Hematopoietic multipotent progenitor cell treated with erythropoietin and hydrocortisone succinate and interleukin-3 and kit ligand, for 8 days (in vitro differentiated cells): ENCODE measurements at regions not wholly inside any gene's neighbourhood (a gene's known extent, or its start where the extent isn't known, plus 50 kb on each side); places are given as distances from the start of the nearest gene placed in this dataset.

Source experiments
- DNase-seq: peaks from one replicate; pipeline ENCODE4 v3.0.0-alpha.2; 2015

DNA sequence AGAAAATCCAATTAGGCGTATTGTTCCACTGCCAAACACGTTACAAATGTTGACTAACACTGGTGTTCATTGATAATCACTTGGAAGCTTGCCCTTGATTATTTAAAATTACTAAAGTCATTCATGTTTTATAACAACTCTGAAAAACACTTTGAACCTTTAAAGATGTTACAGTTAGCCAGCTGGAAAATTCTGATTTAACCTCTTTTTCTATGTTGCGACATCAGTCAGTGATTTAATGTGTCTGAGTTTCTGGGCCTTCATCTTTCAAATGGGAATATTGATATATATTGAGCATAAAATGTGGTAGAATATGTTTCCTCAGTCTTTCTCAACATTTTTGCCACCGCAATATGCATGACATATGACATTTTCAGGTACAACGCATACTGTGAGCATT lies 274.1 kb upstream of the TENM3 start:
- DNase-seq = no peak

DNA sequence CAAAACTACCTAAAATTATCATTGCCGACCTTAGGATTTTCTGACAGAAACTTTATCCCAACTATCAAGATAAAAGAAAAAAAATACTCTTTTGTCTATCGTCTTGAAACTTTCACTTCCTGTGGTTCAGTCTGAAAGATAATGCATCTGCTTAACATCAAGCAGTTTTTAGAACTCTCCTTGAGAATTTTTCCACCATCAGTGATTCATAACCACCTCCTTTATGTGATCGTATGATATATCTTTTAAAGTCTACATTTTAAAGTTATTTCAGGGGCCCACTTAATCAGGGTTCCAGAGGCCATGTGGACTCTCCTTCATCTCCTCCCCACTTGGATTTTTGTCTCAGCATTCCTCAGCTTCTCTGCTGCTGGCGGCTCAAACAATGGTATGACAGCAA lies 272.8 kb upstream of the TENM3 start:
- no peak for DNase-seq

DNA sequence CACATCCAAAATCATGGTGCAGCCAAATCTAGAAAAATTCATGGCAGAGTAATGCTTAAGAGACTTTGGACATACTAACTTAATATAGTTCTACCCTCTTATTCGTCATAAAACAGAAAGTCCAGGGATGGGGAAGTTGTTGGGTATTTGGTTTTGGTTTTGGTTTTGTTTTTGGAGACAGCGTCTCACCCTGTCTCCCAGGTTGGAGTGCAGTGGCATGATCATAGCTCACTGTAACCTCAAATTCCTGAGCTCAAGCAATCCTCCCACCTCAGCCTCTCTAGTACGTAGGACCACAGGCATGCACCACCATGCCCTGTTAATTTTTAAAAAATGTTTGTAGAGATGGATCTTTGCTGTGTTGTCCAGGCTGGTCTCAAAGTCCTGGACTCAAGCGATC lies 271.8 kb upstream of the TENM3 start:
- no peak for DNase-seq

DNA sequence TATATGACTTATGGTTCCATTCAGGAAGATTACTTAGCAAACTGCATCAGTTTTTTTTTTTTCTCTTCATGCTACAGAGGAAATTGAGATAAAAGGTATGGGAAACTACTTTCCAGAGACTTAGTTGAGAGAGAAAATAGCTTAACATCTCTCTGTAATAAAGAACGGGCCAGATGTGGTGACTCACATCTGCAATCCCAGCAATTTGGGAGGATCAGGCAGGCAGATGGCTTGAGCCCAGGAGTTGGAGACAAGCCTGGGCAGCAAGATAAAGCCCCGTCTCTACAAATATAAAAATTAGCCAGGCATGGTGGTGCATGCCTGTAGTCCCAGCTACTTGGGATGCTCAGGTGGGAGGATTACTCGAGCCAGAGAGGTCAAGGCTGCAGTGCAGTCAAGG lies 271.2 kb upstream of the TENM3 start:
- no peak for DNase-seq

DNA sequence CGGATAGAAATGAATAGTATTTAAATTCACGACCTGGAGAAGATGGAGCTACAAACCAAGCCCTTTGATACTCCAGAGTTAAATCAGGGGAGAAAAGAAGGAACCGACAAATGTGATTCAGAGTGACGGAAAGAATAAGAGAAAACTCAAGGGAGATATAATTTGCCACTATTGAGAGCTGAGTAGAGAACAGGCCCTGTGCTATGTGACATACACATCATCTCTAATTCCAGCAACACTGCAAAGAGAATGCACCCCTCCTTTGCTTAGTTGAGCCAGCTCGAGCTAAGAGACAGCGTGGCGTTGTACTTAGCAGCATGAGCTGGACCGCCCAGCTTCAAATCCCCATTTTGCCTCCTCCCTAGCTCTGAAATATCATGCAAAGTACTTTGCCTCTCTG lies 266.4 kb upstream of the TENM3 start:
- DNase-seq = no peak

DNA sequence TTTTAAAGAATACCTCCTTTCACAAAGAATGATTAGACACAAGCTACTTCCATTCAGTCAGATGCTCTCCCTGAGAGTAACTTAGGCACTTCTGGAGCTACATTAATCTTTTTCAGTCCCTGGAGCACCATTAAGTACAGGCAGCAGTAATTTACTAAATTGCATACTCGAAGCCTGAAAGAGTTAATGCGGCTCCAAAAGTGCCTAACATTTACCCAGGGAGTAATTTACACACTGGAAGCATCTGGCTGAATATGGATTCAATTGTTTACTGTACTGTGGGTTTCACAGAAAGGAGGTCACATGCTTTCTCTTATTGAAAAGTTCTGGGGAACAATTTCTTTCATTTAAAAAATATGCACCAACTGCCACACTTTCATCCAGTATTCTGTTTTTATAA lies 260.8 kb upstream of the TENM3 start:
- no peak for DNase-seq

DNA sequence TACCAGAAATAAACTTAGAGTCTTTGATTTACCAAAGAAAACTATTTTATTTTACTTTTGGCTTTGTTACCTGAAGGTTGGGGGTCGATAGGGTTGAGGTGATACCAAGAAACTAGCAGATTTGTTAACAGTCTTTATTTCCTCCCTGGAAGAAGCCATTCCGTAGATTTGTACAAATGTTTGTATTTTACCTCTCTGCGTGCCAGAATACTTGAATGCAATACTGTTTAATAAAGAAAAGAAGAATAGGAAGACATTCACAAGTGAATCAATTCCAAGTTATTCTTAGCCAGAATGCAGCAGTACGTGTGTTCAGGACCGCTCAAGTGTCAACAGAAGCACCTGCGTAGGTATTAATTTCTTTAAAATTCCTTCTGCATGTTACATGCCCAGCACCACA lies 260.3 kb upstream of the TENM3 start:
- no peak for DNase-seq

DNA sequence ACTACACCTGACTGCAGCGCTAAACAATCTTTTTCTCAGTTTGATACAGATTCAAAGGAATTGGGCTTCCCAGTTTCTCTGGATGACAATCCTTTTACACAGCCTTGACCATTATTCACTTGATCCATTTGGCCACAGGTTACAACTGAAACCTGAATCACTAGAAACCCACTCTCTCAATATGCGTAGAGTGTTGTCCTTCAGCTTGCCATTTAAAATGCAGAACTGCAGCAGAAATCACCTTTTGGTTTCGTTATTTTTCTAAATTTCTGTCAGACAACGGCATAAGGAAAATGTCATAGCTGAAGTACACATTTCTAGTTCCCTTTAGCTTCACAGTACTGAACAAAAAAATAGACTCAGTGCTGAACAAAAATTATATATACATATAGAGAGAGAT lies 255.8 kb upstream of the TENM3 start:
- DNase-seq = no peak

DNA sequence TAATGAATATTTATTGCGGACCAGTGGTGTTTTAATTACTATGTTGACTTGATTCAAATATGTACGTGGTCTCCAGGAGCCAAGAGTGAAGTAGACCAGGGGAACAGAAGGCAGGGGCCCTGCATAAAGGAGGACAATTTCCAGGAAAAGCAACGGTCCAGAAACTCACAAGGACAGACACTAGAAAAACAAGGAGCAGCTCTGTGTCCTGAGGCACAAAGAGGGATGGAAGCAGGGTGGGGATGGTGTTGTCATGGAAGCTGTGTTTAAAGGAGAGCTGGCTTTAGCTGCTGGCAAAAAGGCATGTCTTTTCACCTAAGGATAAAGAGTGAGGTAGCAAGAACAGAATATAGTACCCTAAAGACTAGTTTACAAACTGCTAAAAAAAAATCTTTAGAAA lies 254.1 kb upstream of the TENM3 start:
- no peak for DNase-seq

DNA sequence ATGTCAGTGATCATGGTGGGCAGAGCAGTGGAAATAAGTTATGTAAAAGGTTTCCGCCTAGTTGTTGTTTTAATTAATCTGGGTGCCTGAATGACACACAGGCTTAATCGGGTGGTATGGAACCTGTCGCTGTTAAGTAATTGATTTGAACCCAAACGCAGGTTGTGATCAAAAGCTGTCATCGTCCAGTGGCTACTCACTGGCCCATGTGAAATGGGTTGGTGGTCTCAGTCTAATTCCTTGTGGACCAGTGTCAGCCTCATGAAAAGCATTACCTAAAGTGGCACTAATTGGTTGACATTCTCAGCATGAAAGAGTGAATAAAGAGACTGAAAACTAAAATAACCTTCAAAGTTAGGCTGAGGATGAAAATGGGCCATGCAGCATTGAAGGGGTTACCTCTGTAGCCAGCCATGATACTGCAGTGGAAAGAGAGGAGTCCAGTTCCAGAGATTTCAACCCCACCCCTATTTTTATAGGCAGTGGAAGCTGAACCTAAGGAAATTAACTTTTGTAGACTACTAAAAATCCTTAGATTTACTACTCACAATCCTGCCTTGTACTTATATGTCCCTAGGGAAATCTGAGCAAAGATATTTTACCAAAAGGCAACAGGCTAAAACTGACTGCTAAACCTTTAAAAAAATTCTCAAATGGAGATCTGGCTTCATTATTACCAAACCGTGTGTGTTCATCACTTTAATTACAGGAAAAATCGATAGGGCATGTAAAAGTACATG lies 251.7 kb upstream of the TENM3 start:
- DNase-seq = no peak

DNA sequence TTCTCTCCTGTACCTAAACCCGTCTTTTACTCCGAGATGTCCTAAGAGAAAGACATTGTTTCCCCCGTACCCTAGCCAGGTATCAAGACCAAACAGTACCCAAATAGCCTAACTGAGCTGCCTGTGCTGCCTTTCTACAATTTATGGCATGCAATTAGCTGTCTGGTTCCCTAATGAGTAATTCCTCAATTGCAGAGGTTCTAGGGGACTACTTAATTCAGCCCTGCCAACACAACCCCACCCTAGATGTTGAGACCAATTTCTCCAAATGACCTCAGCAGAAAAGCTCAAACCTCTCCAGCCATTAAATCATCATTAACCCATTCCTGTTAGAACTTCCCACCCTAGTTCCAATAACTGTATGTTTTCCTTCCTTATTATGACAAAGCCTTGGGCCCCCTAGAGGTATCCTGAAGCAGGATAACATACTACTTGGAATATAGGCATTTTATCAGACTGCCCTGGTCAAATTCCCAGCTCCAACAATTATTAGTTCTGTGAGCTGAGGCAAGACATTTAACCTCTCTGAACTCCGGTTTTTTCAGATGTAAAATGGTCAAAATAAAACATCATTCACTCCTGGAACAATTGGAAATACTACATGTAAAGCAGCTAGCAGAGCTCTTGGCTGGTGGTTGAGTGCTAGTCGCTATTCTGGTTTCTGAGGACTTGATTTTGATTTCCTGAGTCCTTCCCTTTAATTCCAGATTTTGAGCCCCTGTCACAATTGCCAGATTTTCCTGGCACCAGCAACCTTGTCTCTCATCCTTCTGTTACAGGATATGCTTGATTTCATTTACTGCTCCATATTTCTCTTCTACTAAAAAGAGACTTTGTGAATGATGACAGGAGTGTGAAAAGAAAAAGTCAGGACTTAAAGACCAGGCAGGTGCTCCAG lies 244.6 kb upstream of the TENM3 start:
- DNase-seq = no peak

DNA sequence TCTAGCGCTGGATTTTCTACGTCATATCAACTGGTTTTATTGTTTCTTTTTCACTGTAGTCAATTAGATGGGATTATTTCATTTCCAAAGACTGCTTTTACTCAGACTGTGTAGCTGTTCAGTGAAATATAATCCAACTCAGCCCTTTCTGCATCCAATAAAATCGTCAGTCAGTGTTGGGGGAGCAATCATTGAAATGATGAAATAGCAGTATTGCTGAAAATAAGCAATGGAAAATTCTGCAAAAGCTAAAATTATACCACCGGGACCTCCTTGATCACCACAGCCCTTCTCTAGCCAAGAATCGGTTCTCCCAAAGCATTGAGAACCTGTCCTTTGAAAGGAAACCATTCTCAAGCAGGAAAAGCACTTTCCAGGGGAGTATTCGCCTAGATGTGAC lies 243.1 kb upstream of the TENM3 start:
- no peak for DNase-seq

DNA sequence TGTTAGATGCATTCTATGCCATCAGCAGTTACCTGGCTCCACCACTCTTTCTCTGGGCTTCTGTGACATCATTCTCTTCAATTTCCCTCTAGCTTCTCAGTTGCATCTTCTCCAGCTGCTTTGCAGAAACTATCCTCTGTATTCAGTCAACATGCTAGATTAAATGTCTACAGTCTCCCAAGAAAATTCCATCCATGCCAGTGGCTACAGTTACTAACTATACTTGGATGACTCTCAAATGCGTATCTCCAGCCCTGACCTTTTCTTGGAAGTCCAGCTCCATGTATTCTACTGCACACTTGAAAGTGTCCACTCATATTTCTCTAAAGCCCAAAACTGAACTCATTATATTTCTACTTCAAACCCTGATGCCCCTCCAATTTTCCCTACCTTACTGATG lies 232.3 kb upstream of the TENM3 start:
- DNase-seq = no peak

DNA sequence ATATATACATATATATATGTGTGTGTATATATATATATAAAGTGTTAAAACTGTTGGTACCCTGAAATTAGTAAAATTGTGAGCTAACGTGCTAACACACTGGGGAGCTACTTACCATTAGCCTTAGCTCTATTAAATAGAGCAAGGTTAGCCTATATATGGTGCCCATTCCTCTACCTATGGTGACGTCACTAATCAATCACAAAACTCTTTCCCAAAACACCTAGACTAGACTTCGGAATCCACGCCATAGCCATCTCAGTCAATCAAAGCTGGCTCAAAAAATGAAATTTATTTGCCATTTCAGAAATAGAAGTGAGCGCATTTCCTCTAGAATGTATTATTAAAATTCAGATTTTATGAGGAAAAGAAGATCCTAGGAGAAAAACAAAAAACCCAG lies 229.0 kb upstream of the TENM3 start:
- DNase-seq = no peak

DNA sequence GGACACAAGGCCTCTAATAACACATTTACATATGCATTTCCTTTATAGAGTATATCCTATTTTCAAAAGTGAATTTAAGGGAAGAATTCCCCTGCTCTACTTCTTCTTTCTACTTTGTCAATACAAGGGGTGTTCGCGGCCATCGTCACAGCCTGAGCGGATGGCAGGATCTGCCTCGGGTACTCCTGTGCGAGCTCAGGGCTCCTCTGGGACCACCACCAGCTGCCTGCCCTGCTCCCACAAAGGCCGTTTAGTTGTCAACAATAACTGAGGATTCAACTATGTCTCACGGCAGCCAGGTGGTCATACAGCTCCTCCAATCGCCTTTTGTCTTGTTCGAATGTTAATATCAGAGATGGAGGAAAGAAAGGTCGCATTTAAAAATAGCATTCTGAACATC lies 228.2 kb upstream of the TENM3 start:
- DNase-seq = no peak

DNA sequence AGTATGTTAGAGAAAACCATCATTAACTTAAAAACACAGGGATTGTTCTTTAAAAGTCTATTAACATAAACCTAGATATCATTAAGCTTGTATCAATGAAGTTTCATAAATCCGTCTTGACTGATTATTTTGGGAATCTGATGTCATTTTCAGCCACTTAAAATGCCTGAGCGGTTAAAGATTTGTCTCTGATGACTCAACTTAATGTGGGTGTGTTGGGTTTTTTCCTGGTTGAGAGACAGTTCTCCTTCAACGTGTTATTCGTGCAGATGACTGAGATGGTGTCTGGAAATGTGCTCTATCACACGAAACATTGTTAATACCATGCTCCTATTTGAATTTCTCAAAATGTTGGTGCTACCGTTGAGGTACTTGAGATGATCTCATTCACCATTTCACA lies 227.3 kb upstream of the TENM3 start:
- DNase-seq = no peak

DNA sequence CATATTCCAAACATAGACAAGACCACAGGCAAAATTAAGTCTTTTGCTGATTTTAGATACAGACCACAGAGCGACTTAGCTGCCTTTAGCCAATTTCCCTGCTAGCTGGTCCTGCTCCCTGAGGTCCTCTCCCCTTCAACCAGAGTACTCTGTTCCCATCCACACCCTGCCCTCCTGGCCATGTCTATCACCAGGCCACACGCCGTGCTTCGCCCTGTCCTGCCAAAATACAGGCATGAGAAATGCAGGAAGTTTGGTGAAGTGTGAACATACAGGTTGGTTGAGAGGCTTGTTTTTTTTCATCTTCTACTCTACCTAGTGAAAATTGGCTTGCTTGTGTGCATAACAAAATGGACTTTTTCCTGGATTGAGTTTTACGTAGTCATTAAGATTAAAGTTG lies 226.2 kb upstream of the TENM3 start:
- no peak for DNase-seq

DNA sequence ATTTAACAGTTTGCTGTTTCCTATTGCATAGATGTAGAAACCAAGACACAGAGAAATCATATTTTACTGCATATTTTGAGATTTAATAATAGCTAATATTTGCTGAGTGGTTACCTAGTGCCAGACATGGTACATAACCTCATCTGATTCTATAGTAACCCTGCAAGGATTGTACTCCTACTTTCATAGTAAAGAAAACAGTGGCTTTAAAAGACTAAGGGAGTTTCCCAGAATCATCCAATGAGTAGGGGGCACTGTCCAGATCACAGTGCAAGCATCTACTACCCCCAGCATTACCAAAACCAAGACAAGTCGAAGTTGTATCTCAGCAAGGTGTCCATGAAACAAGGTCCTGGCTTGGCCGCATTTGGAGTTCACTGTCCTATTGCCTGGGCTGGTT lies 224.5 kb upstream of the TENM3 start:
- DNase-seq = no peak

DNA sequence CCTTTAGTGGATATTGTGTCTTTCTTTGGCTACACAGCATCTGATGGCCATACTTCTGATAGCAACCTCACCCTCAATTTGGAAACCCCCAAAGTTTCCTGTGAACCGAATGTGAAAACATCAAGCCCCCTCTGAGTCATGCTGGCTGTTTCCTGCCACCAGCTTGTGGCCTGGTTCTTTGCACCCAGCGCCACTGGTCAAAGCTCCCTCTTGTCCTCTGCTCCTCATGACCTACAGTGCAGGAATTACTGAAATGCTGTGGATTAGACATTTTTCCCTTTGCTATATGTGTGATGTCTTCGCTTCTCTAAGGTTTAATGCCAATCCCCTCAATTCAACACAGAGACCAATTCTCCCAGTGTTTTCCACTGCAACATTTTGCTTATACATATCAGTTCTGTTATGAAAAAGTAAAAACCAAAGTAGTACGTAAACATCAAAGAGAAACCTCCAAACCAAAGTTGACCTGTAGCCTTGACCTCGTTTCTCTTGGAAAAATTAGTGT lies 224.0 kb upstream of the TENM3 start:
- no peak for DNase-seq

DNA sequence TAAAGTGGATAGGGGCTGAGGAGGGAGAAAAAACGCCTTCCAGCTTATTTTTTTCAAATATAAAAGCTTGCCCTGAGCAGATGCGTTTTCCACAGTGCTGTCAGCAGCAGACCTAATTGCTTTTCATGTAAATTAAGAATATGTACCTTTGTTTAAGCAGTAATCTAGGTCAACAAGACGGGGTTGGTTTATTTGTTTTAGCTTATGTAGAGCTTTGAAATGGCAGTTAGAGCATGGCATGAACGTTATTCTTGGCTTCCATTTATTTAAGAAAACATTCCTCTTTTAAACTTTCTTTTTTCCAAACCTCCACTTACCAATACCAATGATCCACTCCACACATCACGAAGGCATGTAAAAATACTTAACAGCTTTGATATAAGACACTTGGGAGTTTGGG lies 220.3 kb upstream of the TENM3 start:
- DNase-seq = no peak

DNA sequence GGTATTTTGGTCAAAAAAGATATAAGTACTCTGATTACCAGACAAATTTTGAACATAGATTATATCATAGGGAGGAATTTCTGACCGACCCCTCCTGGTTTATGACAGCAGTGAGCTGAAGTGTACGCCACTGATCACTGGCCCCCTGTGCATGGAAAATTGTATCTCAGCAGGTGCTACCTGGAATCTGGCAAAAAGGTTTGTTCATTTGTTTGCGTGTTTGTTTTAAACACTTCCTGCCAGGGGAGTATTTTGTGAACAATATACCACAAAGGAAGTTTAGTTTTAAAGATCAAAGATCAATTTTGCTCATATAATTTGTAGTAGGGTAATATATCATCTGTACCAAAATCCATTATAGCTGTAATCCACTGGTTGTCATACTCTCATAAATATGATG lies 219.7 kb upstream of the TENM3 start:
- DNase-seq = no peak

DNA sequence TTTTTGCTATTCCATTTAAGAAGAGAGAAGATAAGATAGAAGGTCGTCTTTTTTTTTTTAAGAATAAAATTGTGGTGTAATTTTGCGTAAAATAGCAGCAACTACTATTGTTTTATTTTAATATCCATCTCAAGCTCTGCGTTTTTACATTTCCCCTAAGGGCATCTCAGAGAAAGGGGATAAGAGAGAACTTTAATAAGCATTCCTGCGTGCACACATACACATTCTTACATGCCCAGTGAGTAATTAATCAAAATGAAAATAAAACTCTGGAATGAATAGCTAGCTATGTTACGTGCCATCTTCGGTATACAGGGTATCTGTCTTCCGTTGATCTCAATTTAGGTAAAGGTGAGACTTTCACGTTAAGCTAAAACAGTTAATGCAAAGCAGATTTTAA lies 200.3 kb upstream of the TENM3 start:
- no peak for DNase-seq

DNA sequence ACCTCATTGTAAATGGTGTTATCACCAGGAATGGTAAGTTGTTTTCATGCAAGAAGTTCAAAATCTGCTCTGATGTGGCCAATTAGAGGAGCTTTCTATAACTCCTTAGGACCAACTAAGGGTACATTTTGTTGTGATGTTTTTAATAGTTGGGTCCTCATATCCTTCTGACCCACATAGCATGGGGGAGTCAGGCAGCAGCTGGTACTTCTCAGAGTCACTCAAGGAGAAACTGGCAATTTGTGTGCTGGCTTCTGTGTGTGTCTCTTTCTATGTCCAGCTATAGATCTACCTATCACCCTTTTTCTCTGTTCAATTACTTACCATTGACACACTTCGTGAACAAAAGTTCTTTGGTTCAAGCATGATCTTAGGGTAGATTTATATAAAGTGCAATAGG lies 194.3 kb upstream of the TENM3 start:
- no peak for DNase-seq

DNA sequence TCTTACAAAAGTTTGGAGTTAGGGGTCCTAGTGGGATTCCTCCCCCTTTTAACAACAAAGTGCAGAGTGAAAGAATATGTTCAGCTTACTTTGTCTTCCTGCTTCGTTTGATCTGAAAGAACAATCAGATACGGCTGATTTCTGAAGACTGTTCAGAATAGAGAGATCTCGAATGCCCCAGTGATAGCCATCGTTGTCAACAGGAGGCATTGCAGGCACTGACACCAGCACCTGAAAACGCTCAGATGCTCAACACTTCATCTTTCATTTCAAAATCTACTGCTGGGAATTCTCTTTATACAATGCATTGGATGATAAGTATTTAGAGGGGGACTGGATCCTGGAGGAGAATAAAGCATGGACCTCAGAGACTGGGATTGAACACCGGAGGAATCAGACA lies 186.3 kb upstream of the TENM3 start:
- no peak for DNase-seq

DNA sequence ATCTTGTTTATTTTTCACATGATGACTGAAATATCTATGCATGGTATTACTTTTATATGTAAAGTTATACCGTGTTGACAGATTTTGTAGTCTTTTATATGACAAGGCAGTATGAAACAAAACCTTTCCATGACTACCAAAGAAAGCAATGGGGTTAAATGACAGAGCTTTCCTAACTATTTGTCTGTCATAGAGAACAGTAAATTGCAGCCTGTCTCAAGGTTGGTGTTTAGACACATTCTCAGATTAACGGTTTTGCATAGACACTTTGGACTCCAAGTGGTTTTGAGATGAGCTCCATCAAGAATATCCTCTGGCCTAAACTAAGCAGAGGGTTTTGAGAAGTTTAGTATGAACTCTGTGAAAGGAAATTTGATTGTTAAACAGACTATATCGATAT lies 180.7 kb upstream of the TENM3 start:
- DNase-seq = no peak
